CD4-positive, CD25-positive, alpha-beta regulatory T cell (primary cell): ENCODE measurements at regions not wholly inside any gene's neighbourhood (a gene's known extent, or its start where the extent isn't known, plus 50 kb on each side); places are given as distances from the start of the nearest gene placed in this dataset.
A peak's percentile ranks its signal among the peaks of the same experiment; 100 is the strongest.

Source experiments
- ATAC-seq, 2 donors: fragments of 150-1000 bp; cut with Tn5 transposase; one replicate each; pipeline ENCODE4 v1.10.0; 2021; ENCODE audit warnings: low read depth in 2 of 2, moderate number of reproducible peaks in 2 of 2, moderate library complexity in 1 of 2
- DNase-seq, 3 donors: peaks; one replicate each; pipeline versions ENCODE4 v3.0.0 to v3.0.0-alpha.2; 2012 to 2022; ENCODE audit warnings: mixed read lengths in 1 of 3
- H3K27ac ChIP-seq: one replicate; pipeline ENCODE4 v1.7.0; 2013; ENCODE audit warnings: mild to moderate bottlenecking, low read length; ENCODE audit not compliant: insufficient read depth, poor library complexity, severe bottlenecking
- H3K27me3 ChIP-seq: one replicate; pipeline ENCODE4 v1.7.0; 2013; ENCODE audit warnings: low read length; ENCODE audit not compliant: control insufficient read depth, insufficient read depth
- H3K36me3 ChIP-seq: one replicate; pipeline ENCODE4 v1.7.0; 2013; ENCODE audit warnings: mild to moderate bottlenecking, low read length, moderate library complexity; ENCODE audit not compliant: control insufficient read depth, insufficient read depth
- H3K4me1 ChIP-seq: 2 replicates; pipeline ENCODE4 v1.7.0; 2013; ENCODE audit warnings: mild to moderate bottlenecking, low read length; ENCODE audit not compliant: insufficient read depth, control insufficient read depth, poor library complexity, severe bottlenecking
- H3K4me3 ChIP-seq: one replicate; pipeline ENCODE4 v1.7.0; 2013; ENCODE audit warnings: low read depth, mild to moderate bottlenecking, low read length, moderate library complexity
- H3K9me3 ChIP-seq, 2 experiments: 1 replicate in 1 of 2; 2 replicates in 1 of 2; pipeline ENCODE4 v1.7.0; 2013; ENCODE audit warnings: low read length in 2 of 2, mild to moderate bottlenecking in 1 of 2, moderate library complexity in 1 of 2; ENCODE audit not compliant: control insufficient read depth in 2 of 2
- H3K27ac Mint-ChIP-seq, 3 donors: one replicate each; pipeline ENCODE4 v1.8.0; 2020 to 2022; ENCODE audit warnings: mild to moderate bottlenecking in 3 of 3, mixed read lengths in 3 of 3, moderate library complexity in 2 of 3
- H3K27me3 Mint-ChIP-seq: one replicate; pipeline ENCODE4 v1.8.0; 2022; ENCODE audit warnings: mild to moderate bottlenecking, mixed read lengths
- H3K36me3 Mint-ChIP-seq: one replicate; pipeline ENCODE4 v1.8.0; 2020; ENCODE audit warnings: mixed read lengths
- H3K4me1 Mint-ChIP-seq, 4 donors: one replicate each; pipeline ENCODE4 v1.8.0; 2020 to 2022; ENCODE audit warnings: mixed read lengths in 4 of 4, mild to moderate bottlenecking in 1 of 4
- H3K4me3 Mint-ChIP-seq, 4 donors: one replicate each; pipeline ENCODE4 v1.8.0; 2020 to 2022; ENCODE audit warnings: mild to moderate bottlenecking in 4 of 4, mixed read lengths in 4 of 4, moderate library complexity in 3 of 4
- H3K9me3 Mint-ChIP-seq, 7 donors: one replicate each; pipeline ENCODE4 v1.8.0; 2020 to 2022; ENCODE audit warnings: mixed read lengths in 7 of 7, mild to moderate bottlenecking in 3 of 7, moderate library complexity in 2 of 7

DNA sequence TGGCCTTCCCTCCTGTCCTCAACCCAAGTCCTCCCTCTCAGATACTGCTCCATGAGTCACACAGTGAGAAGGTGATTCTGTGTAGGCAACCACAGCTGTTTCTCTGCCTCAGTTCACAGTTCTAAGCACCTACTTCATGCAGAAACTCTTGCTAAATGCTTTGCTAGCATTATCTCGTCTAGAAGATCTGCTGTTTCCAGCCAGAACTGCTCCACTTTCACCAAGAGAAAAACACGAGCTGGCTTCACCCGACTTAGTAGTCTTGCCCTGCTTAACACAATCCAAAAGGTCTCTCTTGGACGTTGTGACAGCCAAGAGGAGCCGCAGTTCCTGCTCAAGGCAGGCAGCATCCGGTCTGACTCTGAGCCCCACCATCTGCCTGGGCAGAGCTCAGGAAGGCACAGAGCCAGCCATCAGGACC is 272.1 kb downstream of the UACA start:
- peak overlapping the region; percentile 59 for H3K4me3 ChIP-seq
- Mint-ChIP-seq H3K36me3 (no peaks in the 10 kb centered on the region), H3K27ac (peak overlapping the region; percentile 27 to 59 (median 28)), H3K4me3 (peak overlapping the region; percentile 48 to 80 (median 78)), H3K27me3 (peaks cover 24% of the 10 kb centered on the region), H3K4me1 (peaks cover 15 to 82% (median 38%) of the 10 kb centered on the region in 4 donors), H3K9me3 (peaks cover 0 to 1% (median 0%) of the 10 kb centered on the region in 7 donors)
- peaks cover 43% of the 10 kb centered on the region for H3K4me1 ChIP-seq
- no peaks in the 10 kb centered on the region for H3K9me3 ChIP-seq
- H3K27ac ChIP-seq: no peak overlapping the region
- H3K27me3 ChIP-seq: no peaks in the 10 kb centered on the region
- no peak for ATAC-seq
- DNase-seq: peak in 1 of 3 donors; percentile 48
- H3K36me3 ChIP-seq: no peaks in the 10 kb centered on the region

DNA sequence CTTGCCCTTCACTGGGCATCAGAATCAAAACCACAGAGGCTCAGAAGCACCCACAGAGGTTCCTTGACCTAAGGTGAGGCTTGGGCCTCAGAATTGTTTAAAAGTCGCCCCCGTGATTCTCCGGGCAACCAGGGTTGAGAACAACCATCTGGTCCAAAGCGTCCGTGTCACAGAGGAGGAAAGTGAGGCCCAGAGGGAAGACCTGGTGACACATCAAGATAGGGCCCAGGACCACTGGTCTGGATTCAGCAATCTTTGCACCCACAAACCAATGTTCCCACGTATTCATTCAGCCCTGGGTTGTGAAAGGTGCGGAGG is 272.6 kb downstream of the UACA start:
- Histone ChIP-seq H3K27ac (no peak overlapping the region), H3K4me1 (peaks cover 43% of the 10 kb centered on the region), H3K27me3 (peaks cover 2% of the 10 kb centered on the region), H3K9me3 (no peaks in the 10 kb centered on the region), H3K4me3 (peak overlapping the region; percentile 59), H3K36me3 (no peaks in the 10 kb centered on the region)
- DNase-seq: no peak
- peaks cover 24% of the 10 kb centered on the region for H3K27me3 Mint-ChIP-seq
- no peak for ATAC-seq
- no peak overlapping the region for H3K27ac Mint-ChIP-seq
- peak overlapping the region in 2 of 4 donors; percentile 46 for H3K4me3 Mint-ChIP-seq
- H3K4me1 Mint-ChIP-seq: peaks cover 15 to 81% (median 38%) of the 10 kb centered on the region in 4 donors
- H3K9me3 Mint-ChIP-seq: peaks cover 0 to 1% (median 0%) of the 10 kb centered on the region in 7 donors
- H3K36me3 Mint-ChIP-seq: no peaks in the 10 kb centered on the region

DNA sequence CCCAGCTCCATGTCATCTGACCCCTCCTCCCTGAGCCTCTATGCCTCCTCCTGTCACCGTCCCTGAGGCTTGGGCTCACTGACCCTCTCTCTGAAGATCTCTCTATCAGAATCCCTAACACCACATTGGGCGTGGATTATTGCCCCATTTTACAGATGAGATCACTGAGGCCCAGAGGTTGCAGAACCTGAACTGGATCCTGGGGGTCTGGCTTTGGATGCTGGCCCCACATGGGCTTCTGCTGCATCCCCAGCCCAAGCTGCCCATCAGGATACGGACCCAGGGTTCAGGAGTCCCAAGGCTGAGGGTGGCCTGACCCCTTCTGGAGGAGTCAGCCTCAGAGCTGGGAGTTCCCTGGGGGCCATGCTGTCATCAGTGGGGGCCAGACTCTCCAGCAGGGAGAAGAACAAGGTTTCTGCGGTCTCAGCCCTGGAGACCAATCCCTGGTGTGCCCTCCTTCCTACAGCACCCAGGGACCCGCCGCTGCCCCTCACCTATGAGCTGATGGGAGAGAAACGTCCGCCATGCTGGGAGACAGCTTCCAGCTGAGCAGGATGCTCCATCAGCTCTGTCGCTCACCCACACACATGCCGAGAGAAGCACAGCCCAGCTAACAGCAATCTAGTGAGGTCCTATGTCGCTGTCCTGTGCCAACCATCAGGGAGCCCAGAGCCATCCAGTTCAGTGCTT is 273.1 kb downstream of the UACA start:
- H3K4me3 ChIP-seq: no peak overlapping the region
- H3K9me3 ChIP-seq: no peaks in the 10 kb centered on the region
- Mint-ChIP-seq H3K36me3 (no peaks in the 10 kb centered on the region), H3K27ac (no peak overlapping the region), H3K4me1 (peaks cover 15 to 76% (median 38%) of the 10 kb centered on the region in 4 donors), H3K9me3 (peaks cover 0 to 1% (median 0%) of the 10 kb centered on the region in 7 donors), H3K27me3 (peaks cover 26% of the 10 kb centered on the region), H3K4me3 (peak overlapping the region in 3 of 4 donors; percentile 36 to 46 (median 46))
- H3K36me3 ChIP-seq: no peaks in the 10 kb centered on the region
- no peak for ATAC-seq
- peaks cover 2% of the 10 kb centered on the region for H3K27me3 ChIP-seq
- no peak for DNase-seq
- no peak overlapping the region for H3K27ac ChIP-seq
- H3K4me1 ChIP-seq: peaks cover 43% of the 10 kb centered on the region

DNA sequence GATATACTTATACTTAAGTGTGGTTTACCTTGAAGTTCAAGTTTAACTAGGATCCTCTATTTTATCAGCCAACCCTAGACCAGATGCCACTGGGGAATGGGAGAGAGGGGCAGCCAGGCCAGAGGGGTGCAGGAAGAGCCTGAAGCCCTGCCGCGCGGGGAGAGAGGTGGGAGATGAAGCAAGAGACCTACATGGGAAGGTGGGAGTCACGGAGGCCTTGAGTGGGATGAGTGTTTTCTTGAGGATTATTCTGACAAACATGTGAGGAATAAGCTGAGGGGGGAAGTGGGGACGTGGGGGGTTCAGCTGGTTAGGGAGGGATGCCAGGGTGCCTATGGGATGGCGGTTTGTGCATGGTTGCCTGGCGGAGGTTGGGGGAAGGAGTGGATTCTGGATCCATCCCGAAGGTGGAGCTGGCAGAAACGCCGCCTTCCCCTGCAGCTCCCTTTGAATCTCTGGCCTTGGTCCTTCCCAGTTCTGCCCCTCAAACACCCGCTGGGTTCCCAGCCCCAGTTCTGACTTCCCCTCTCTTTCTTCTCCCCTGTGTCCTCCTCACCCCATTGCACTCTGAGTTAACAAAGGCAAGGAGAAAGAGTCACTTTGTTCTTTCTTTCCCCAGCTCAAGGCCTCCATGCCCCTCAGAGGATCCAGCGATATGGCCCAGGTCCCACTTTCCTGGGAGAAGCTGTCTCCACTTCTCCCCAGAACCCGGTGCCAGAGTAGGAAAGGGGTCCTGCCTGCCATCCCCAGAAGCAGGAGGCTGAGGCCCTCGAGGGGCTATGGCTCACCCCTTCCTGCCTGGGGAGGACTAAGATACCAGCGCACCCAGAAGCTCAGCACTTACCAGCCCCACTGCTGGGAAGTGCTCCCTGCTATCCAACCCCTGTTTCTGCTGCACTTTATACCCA is 274.2 kb downstream of the UACA start:
- Mint-ChIP-seq H3K27ac (peak overlapping the region in 1 of 3 donors; percentile 45), H3K9me3 (peaks cover 0 to 4% (median 0%) of the 10 kb centered on the region in 7 donors), H3K4me1 (peaks cover 15 to 65% (median 35%) of the 10 kb centered on the region in 4 donors), H3K27me3 (peaks cover 29% of the 10 kb centered on the region), H3K36me3 (no peaks in the 10 kb centered on the region), H3K4me3 (peak overlapping the region in 1 of 4 donors; percentile 3)
- ATAC-seq (no peak), DNase-seq (no peak)
- H3K9me3 ChIP-seq: no peaks in the 10 kb centered on the region
- H3K27ac ChIP-seq: no peak overlapping the region
- H3K27me3 ChIP-seq: peaks cover 5% of the 10 kb centered on the region
- H3K4me1 ChIP-seq: peaks cover 40% of the 10 kb centered on the region
- no peaks in the 10 kb centered on the region for H3K36me3 ChIP-seq
- no peak overlapping the region for H3K4me3 ChIP-seq

DNA sequence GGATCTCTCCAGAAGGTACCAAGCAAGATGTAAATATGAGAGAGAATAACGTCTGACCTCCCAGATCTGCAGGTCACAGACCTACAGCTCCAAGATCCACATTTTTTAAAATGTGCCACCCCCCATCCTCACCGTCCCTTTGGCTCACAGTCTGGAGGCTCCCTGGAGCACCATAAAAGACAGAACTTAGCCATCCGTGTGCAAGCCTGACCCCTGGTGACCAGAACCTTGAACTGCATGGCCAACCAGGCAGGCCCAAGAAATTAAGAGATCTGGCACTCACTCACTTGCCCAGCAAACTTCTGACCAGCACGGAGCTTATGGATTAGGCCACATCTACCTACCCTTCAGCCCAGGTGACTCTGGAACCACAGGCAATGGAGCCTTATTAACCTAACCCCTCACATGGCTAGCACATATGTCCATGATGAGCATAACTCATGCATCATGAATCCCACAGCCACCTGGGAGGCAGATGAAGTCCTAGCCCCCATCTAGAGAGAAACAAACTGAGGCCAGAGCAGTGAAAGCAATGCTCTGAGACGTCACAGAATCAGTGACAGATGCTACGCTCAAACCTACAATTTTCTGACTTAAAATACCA is 275.3 kb downstream of the UACA start:
- Mint-ChIP-seq H3K4me1 (peaks cover 15 to 54% (median 30%) of the 10 kb centered on the region in 4 donors), H3K27me3 (peaks cover 37% of the 10 kb centered on the region), H3K4me3 (peak overlapping the region in 1 of 4 donors; percentile 22), H3K27ac (peak overlapping the region in 1 of 3 donors; percentile 64), H3K36me3 (no peaks in the 10 kb centered on the region), H3K9me3 (peaks cover 0 to 5% (median 0%) of the 10 kb centered on the region in 7 donors)
- H3K36me3 ChIP-seq: no peaks in the 10 kb centered on the region
- no peak overlapping the region for H3K4me3 ChIP-seq
- DNase-seq (peak; percentile 48 to 75 (median 66)), ATAC-seq (no peak)
- no peaks in the 10 kb centered on the region for H3K9me3 ChIP-seq
- H3K4me1 ChIP-seq: peaks cover 29% of the 10 kb centered on the region
- no peak overlapping the region for H3K27ac ChIP-seq
- H3K27me3 ChIP-seq: peaks cover 5% of the 10 kb centered on the region

DNA sequence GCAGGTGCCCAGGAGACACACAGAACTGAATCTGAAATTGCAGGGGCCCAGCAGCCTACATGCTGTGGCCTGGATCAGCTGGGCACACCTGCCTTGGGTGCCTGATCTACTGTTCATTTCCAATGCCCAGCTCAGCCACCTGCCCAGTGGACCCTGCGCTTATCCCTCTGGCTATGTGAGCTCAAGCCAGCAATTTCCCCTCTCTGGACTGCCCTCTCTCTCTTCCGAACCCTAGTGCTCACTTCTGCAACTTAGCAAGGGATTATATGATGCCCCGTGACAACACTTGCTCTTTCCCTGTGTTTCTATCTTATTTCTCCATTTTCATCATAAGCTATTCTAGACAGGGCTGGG is 276.0 kb downstream of the UACA start:
- H3K27me3 ChIP-seq: peaks cover 9% of the 10 kb centered on the region
- DNase-seq: no peak
- no peaks in the 10 kb centered on the region for H3K9me3 ChIP-seq
- H3K27ac ChIP-seq: no peak overlapping the region
- no peak overlapping the region for H3K4me3 Mint-ChIP-seq
- peaks cover 22% of the 10 kb centered on the region for H3K4me1 ChIP-seq
- no peak overlapping the region for H3K4me3 ChIP-seq
- ATAC-seq: no peak
- H3K36me3 ChIP-seq: no peaks in the 10 kb centered on the region
- peaks cover 0 to 5% (median 0%) of the 10 kb centered on the region in 7 donors for H3K9me3 Mint-ChIP-seq
- H3K27ac Mint-ChIP-seq: no peak overlapping the region
- H3K27me3 Mint-ChIP-seq: peaks cover 39% of the 10 kb centered on the region
- peaks cover 13 to 46% (median 24%) of the 10 kb centered on the region in 4 donors for H3K4me1 Mint-ChIP-seq
- H3K36me3 Mint-ChIP-seq: no peaks in the 10 kb centered on the region

DNA sequence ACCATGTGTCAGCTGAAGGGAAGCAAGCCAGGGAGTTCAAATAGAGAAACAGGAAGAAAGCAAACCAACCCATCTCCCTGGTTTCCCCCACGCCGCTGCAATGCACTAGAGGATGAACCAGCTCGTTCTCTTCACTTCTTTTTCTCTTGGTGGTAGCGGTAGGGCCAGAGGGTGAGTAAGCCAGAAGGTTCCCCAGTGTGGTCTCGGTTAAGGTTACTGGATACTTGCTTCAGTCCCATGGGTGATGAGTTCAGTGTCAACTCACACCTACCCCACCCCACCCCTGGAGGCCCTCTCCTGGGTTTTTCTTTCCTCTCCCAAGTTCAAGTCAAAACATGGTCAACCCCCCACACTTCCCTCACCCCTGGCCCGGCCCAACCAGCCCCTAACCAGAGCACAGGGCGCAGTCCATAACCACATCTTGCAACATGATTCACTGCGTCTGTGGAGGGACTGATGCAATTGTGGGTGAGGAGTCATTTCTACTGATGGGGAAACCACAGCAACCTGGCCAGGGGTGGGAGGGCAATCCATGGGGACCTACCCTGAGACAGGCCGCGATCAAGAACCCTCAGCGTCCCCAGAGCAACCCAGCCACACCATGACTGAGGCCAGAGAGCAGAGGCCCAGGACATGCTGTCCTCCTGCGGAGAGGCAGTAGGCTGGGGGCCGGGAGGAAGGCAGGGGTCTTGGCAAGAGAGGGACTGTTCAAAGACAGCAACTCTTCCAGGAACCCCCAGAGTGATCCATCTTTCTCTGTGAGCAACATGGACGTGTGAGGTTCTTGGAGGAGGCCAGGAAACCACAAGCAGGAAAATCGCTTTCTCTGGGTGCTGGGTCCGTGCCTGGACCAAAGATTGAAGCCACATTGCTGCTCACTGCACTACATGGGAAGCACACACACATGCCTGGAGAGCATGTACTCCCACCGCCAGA is 276.6 kb downstream of the UACA start:
- Histone ChIP-seq H3K27ac (no peak overlapping the region), H3K4me1 (peaks cover 15% of the 10 kb centered on the region), H3K27me3 (peaks cover 9% of the 10 kb centered on the region), H3K36me3 (no peaks in the 10 kb centered on the region), H3K4me3 (no peak overlapping the region), H3K9me3 (no peaks in the 10 kb centered on the region)
- no peak overlapping the region for H3K4me3 Mint-ChIP-seq
- peaks cover 0 to 5% (median 0%) of the 10 kb centered on the region in 7 donors for H3K9me3 Mint-ChIP-seq
- DNase-seq (no peak), ATAC-seq (peak; percentile 49 to 61)
- no peaks in the 10 kb centered on the region for H3K36me3 Mint-ChIP-seq
- H3K27me3 Mint-ChIP-seq: peaks cover 38% of the 10 kb centered on the region
- no peak overlapping the region for H3K27ac Mint-ChIP-seq
- peaks cover 7 to 40% (median 18%) of the 10 kb centered on the region in 4 donors for H3K4me1 Mint-ChIP-seq
